ENCODE measurements at regions not wholly inside any gene's neighbourhood (a gene's known extent, or its start where the extent isn't known, plus 50 kb on each side); places are given as distances from the start of the nearest gene placed in this dataset.
A peak's percentile ranks its signal among the peaks of the same experiment; 100 is the strongest.

GRCh38 chr12:22994316-22994675 lies 369.3 kb downstream of the ETNK1 start:
- no peak for DNase-seq

GRCh38 chr12:23001487-23001886 lies 376.5 kb downstream of the ETNK1 start:
- no peak for DNase-seq

- DNase-seq: no peak
Observed at GRCh38 chr12:23002381-23002780, 377.4 kb downstream of the ETNK1 start.

- no peak for DNase-seq
Observed at GRCh38 chr12:23004473-23005020, 379.6 kb downstream of the ETNK1 start.

GRCh38 chr12:23005387-23005786 lies 380.4 kb downstream of the ETNK1 start:
- DNase-seq: no peak

- DNase-seq: no peak
Observed at GRCh38 chr12:23006413-23006812, 381.4 kb downstream of the ETNK1 start.

- DNase-seq: no peak
Observed at GRCh38 chr12:23008623-23009022, 383.7 kb downstream of the ETNK1 start.

GRCh38 chr12:23014749-23015148 lies 389.8 kb downstream of the ETNK1 start:
- no peak for DNase-seq

GRCh38 chr12:23025372-23026016 lies 400.5 kb downstream of the ETNK1 start:
- no peak for DNase-seq

- DNase-seq: no peak
Observed at GRCh38 chr12:23028158-23028802, 403.3 kb downstream of the ETNK1 start.

GRCh38 chr12:23029185-23029584 lies 404.2 kb downstream of the ETNK1 start:
- no peak for DNase-seq

GRCh38 chr12:23039834-23040233 lies 414.9 kb downstream of the ETNK1 start:
- no peak for DNase-seq

GRCh38 chr12:23041774-23042173 lies 416.8 kb downstream of the ETNK1 start:
- DNase-seq: no peak

GRCh38 chr12:23043646-23044045 lies 418.7 kb downstream of the ETNK1 start:
- no peak for DNase-seq

GRCh38 chr12:23049180-23049579 lies 424.2 kb downstream of the ETNK1 start:
- DNase-seq: peak; percentile 4

GRCh38 chr12:23055004-23055403 lies 430.0 kb downstream of the ETNK1 start:
- DNase-seq: no peak

GRCh38 chr12:23057571-23057970 lies 432.6 kb downstream of the ETNK1 start:
- no peak for DNase-seq

- DNase-seq: no peak
Observed at GRCh38 chr12:23060161-23060560, 435.2 kb downstream of the ETNK1 start.

GRCh38 chr12:23063206-23063605 lies 438.2 kb downstream of the ETNK1 start:
- DNase-seq: no peak

GRCh38 chr12:23066095-23066494 lies 441.1 kb downstream of the ETNK1 start:
- DNase-seq: no peak

- no peak for DNase-seq
Observed at GRCh38 chr12:23083267-23083666, 458.3 kb downstream of the ETNK1 start.

GRCh38 chr12:23084236-23084995 lies 459.4 kb downstream of the ETNK1 start:
- DNase-seq: peak; percentile 68

- DNase-seq: no peak
Observed at GRCh38 chr12:23088594-23088993, 463.6 kb downstream of the ETNK1 start.

GRCh38 chr12:23093488-23093887 lies 468.5 kb downstream of the ETNK1 start:
- DNase-seq: no peak
